ENCODE measurements at regions not wholly inside any gene's neighbourhood (a gene's known extent, or its start where the extent isn't known, plus 50 kb on each side); places are given as distances from the start of the nearest gene placed in this dataset.

GRCh38 chr13:73819711-73820110 lies 314.5 kb downstream of the KLF12 start:
- ATAC-seq: no peak
- TF ChIP-seq RARB (CRISPR knock-in tag; IDR thresholded peaks at IDR 0.05) (no peak), OSR1 (CRISPR knock-in tag; IDR thresholded peaks at IDR 0.05) (no peak), TCF4 (CRISPR knock-in tag; IDR thresholded peaks at IDR 0.05; ENCODE audit: borderline replicate concordance) (no peak), ZNF8 (CRISPR knock-in tag; IDR thresholded peaks at IDR 0.05) (no peak), ZNF565 (CRISPR knock-in tag; conservative IDR thresholded peaks at IDR 0.05; ENCODE audit: low read depth) (no peak), ISL1 (CRISPR knock-in tag; IDR thresholded peaks at IDR 0.05) (no peak), ZNF70 (CRISPR knock-in tag; IDR thresholded peaks at IDR 0.05) (no peak)
- TF ChIP-seq, protein P1, sequence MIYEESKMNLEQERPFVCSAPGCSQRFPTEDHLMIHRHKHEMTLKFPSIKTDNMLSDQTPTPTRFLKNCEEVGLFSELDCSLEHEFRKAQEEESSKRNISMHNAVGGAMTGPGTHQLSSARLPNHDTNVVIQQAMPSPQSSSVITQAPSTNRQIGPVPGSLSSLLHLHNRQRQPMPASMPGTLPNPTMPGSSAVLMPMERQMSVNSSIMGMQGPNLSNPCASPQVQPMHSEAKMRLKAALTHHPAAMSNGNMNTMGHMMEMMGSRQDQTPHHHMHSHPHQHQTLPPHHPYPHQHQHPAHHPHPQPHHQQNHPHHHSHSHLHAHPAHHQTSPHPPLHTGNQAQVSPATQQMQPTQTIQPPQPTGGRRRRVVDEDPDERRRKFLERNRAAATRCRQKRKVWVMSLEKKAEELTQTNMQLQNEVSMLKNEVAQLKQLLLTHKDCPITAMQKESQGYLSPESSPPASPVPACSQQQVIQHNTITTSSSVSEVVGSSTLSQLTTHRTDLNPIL (CRISPR knock-in tag; IDR thresholded peaks at IDR 0.05; ENCODE audit: low read depth): no peak
- TF ChIP-seq, protein P2, sequence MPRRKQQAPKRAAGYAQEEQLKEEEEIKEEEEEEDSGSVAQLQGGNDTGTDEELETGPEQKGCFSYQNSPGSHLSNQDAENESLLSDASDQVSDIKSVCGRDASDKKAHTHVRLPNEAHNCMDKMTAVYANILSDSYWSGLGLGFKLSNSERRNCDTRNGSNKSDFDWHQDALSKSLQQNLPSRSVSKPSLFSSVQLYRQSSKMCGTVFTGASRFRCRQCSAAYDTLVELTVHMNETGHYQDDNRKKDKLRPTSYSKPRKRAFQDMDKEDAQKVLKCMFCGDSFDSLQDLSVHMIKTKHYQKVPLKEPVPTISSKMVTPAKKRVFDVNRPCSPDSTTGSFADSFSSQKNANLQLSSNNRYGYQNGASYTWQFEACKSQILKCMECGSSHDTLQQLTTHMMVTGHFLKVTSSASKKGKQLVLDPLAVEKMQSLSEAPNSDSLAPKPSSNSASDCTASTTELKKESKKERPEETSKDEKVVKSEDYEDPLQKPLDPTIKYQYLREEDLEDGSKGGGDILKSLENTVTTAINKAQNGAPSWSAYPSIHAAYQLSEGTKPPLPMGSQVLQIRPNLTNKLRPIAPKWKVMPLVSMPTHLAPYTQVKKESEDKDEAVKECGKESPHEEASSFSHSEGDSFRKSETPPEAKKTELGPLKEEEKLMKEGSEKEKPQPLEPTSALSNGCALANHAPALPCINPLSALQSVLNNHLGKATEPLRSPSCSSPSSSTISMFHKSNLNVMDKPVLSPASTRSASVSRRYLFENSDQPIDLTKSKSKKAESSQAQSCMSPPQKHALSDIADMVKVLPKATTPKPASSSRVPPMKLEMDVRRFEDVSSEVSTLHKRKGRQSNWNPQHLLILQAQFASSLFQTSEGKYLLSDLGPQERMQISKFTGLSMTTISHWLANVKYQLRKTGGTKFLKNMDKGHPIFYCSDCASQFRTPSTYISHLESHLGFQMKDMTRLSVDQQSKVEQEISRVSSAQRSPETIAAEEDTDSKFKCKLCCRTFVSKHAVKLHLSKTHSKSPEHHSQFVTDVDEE (CRISPR knock-in tag; IDR thresholded peaks at IDR 0.05): no peak

DNA sequence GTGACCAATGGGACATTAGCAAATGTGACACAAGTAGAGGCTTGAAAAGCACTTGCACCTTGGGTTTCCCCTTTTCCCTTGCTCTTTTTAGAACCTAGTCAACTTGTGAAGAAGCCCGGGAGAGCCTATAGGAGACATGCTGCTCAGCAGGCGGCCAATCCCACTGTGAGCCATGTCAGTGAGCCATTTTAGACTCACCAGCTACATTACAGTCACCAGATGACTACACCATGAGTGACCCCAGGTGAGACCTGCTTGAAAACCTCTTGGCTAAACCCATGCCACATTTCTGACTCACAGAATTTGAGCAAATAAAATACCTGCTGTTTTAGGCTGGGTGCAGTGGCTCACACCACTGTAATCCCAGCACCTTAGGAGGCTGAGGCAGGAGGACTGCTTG lies 317.5 kb downstream of the KLF12 start:
- no peak for ATAC-seq
- TF ChIP-seq BACH2 (CRISPR knock-in tag; IDR thresholded peaks at IDR 0.05; ENCODE audit: borderline replicate concordance): no peak
- no peak for TF ChIP-seq RARB (CRISPR knock-in tag; IDR thresholded peaks at IDR 0.05)
- no peak for TF ChIP-seq TCF4 (CRISPR knock-in tag; IDR thresholded peaks at IDR 0.05; ENCODE audit: borderline replicate concordance)
- no peak for TF ChIP-seq ZNF565 (CRISPR knock-in tag; conservative IDR thresholded peaks at IDR 0.05; ENCODE audit: low read depth)
- no peak for TF ChIP-seq SNAI2 (CRISPR knock-in tag; IDR thresholded peaks at IDR 0.05)
- TF ChIP-seq, protein P3, sequence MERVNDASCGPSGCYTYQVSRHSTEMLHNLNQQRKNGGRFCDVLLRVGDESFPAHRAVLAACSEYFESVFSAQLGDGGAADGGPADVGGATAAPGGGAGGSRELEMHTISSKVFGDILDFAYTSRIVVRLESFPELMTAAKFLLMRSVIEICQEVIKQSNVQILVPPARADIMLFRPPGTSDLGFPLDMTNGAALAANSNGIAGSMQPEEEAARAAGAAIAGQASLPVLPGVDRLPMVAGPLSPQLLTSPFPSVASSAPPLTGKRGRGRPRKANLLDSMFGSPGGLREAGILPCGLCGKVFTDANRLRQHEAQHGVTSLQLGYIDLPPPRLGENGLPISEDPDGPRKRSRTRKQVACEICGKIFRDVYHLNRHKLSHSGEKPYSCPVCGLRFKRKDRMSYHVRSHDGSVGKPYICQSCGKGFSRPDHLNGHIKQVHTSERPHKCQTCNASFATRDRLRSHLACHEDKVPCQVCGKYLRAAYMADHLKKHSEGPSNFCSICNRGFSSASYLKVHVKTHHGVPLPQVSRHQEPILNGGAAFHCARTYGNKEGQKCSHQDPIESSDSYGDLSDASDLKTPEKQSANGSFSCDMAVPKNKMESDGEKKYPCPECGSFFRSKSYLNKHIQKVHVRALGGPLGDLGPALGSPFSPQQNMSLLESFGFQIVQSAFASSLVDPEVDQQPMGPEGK (CRISPR knock-in tag; IDR thresholded peaks at IDR 0.05; ENCODE audit: borderline replicate concordance): no peak
- TF ChIP-seq ESRRG (CRISPR knock-in tag; IDR thresholded peaks at IDR 0.05): no peak

DNA sequence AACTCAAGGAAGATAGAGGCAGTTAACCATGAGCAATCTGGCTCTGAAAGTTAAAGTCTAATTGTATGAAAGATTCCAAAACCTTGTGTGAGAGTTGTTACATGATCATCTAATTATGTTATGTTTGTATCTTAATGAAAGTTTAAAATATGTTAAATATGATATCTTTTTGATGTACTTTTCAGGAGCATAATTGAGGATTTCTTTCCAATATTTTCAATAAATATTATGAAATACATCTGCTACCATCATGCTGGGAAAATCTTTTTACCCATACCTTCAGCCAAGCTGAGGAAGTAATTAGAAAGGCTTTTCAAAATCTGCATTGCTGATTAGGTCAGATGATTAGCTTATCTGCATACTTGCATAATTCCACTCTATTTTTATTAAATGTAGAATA lies 318.4 kb downstream of the KLF12 start:
- ATAC-seq: no peak
- TF ChIP-seq, protein P4, sequence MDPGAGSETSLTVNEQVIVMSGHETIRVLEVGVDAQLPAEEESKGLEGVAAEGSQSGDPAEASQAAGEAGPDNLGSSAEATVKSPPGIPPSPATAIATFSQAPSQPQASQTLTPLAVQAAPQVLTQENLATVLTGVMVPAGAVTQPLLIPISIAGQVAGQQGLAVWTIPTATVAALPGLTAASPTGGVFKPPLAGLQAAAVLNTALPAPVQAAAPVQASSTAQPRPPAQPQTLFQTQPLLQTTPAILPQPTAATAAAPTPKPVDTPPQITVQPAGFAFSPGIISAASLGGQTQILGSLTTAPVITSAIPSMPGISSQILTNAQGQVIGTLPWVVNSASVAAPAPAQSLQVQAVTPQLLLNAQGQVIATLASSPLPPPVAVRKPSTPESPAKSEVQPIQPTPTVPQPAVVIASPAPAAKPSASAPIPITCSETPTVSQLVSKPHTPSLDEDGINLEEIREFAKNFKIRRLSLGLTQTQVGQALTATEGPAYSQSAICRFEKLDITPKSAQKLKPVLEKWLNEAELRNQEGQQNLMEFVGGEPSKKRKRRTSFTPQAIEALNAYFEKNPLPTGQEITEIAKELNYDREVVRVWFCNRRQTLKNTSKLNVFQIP (CRISPR knock-in tag; IDR thresholded peaks at IDR 0.05; ENCODE audit: borderline replicate concordance, low read depth): no peak
- TF ChIP-seq TCF4 (CRISPR knock-in tag; IDR thresholded peaks at IDR 0.05; ENCODE audit: borderline replicate concordance) (no peak), TOX (CRISPR knock-in tag; IDR thresholded peaks at IDR 0.05; ENCODE audit: borderline replicate concordance) (no peak), ZNF70 (CRISPR knock-in tag; IDR thresholded peaks at IDR 0.05) (no peak), ARNTL (CRISPR knock-in tag; IDR thresholded peaks at IDR 0.05; ENCODE audit: borderline replicate concordance, low read depth) (no peak), ZC3H10 (CRISPR knock-in tag; IDR thresholded peaks at IDR 0.05) (no peak)
- TF ChIP-seq, protein P5, sequence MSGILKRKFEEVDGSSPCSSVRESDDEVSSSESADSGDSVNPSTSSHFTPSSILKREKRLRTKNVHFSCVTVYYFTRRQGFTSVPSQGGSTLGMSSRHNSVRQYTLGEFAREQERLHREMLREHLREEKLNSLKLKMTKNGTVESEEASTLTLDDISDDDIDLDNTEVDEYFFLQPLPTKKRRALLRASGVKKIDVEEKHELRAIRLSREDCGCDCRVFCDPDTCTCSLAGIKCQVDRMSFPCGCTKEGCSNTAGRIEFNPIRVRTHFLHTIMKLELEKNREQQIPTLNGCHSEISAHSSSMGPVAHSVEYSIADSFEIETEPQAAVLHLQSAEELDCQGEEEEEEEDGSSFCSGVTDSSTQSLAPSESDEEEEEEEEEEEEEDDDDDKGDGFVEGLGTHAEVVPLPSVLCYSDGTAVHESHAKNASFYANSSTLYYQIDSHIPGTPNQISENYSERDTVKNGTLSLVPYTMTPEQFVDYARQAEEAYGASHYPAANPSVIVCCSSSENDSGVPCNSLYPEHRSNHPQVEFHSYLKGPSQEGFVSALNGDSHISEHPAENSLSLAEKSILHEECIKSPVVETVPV (CRISPR knock-in tag; IDR thresholded peaks at IDR 0.05): no peak
- TF ChIP-seq, protein P1 (CRISPR knock-in tag; IDR thresholded peaks at IDR 0.05; ENCODE audit: low read depth): no peak
